Smooth muscle cell (in vitro differentiated cells): ENCODE measurements at regions not wholly inside any gene's neighbourhood (a gene's known extent, or its start where the extent isn't known, plus 50 kb on each side); places are given as distances from the start of the nearest gene placed in this dataset.

ENCODE experiments used
- DNase-seq: peaks from one replicate; lab custom pipeline; 2025; ENCODE audit not compliant: unreplicated experiment; lab: John Stamatoyannopoulos, UW
- H2AFZ ChIP-seq: fragments of 200-600 bp; sonication (generic); 2 replicates; pipeline ENCODE4 v1.6.0; 2016; ENCODE audit warnings: antibody characterized with exemption, low read depth, mild to moderate bottlenecking
- H3F3A ChIP-seq: fragments of 200-600 bp; sonication (generic); 2 replicates; pipeline ENCODE4 v1.6.0; 2017; ENCODE audit warnings: antibody characterized with exemption, low read depth
- H3K27ac ChIP-seq: fragments of 200-600 bp; sonication (generic); 2 replicates; pipeline ENCODE4 v1.5.1; 2016; ENCODE audit warnings: low read depth, mild to moderate bottlenecking
- H3K27me3 ChIP-seq: fragments of 200-600 bp; sonication (generic); 2 replicates; pipeline ENCODE4 v1.6.1; 2016; ENCODE audit warnings: low read depth, mild to moderate bottlenecking
- H3K36me3 ChIP-seq: fragments of 200-600 bp; sonication (generic); 2 replicates; pipeline ENCODE4 v1.5.1; 2016; ENCODE audit warnings: low read depth
- H3K4me1 ChIP-seq: fragments of 200-600 bp; sonication (generic); 2 replicates; pipeline ENCODE4 v1.5.1; 2016; ENCODE audit warnings: low read depth
- H3K4me2 ChIP-seq: fragments of 200-600 bp; sonication (generic); 2 replicates; pipeline ENCODE4 v1.6.0; 2016; ENCODE audit warnings: mild to moderate bottlenecking
- H3K4me3 ChIP-seq: fragments of 200-600 bp; sonication (generic); 2 replicates; pipeline ENCODE4 v1.5.1; 2016; ENCODE audit warnings: mild to moderate bottlenecking
- H3K79me2 ChIP-seq: fragments of 200-600 bp; sonication (generic); 2 replicates; pipeline ENCODE4 v1.6.0; 2016; ENCODE audit warnings: low read depth, mild to moderate bottlenecking
- H3K9ac ChIP-seq: fragments of 200-600 bp; sonication (generic); 2 replicates; pipeline ENCODE4 v1.6.0; 2016; ENCODE audit warnings: low read depth
- H3K9me3 ChIP-seq: fragments of 200-600 bp; sonication (generic); replicated peaks from 2 replicates; pipeline ENCODE4 v1.5.1; 2016; ENCODE audit warnings: low read depth
- H4K20me1 ChIP-seq: fragments of 200-600 bp; sonication (generic); 2 replicates; pipeline ENCODE4 v1.6.0; 2016; ENCODE audit warnings: low read depth
- WGBS: methylation state at CpG from one replicate; pipeline ENCODE4 v1.1.7; 2016; ENCODE audit warnings: low lambda C conversion rate; 5-methylcytosine and 5-hydroxymethylcytosine counted together
- TF ChIP-seq, protein P1 (sequence below): fragments of 200-600 bp; sonication (generic); IDR thresholded peaks from 2 replicates; pipeline ENCODE4 v1.5.1; 2017; ENCODE audit warnings: borderline replicate concordance, mild to moderate bottlenecking, antibody characterized with exemption; ENCODE audit not compliant: insufficient read depth, poor library complexity, severe bottlenecking

DNA sequence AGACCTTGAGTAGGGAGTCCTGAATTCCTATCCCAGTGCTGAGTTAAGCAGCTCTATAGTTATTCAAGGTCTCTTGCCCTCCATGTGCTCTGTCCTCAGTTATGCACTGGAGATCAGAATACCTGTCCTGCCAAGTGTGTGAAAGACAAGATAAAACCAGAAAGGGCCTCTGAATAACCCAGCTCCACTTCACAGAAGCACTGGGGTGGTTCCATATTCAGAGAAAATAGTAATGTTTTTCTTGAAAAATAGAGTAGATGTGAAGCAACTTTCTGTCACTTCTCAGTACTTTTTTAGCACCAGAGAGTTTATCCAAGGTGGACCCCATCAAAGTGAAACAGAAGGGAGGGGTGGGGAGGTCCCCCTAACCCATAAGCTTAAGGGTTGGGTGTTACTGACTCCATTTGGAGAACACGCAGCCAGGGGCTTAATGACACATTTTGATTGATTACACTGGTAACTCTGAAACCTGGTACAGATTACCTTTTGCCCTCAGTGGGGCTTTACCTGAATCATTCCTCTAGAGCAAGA is 509.8 kb upstream of the JARID2 start:
- Histone ChIP-seq H3K9ac (no peak overlapping the region), H3K36me3 (no peaks in the 10 kb centered on the region), H4K20me1 (no peaks in the 10 kb centered on the region), H3K4me2 (no peak overlapping the region), H3K4me1 (peaks cover 6% of the 10 kb centered on the region), H3K27me3 (no peaks in the 10 kb centered on the region), H2AFZ (no peak overlapping the region), H3K4me3 (no peak overlapping the region), H3K27ac (no peak overlapping the region), H3F3A (peaks cover 7% of the 10 kb centered on the region), H3K79me2 (no peaks in the 10 kb centered on the region), H3K9me3 (no peaks in the 10 kb centered on the region)
- TF ChIP-seq, protein P1, sequence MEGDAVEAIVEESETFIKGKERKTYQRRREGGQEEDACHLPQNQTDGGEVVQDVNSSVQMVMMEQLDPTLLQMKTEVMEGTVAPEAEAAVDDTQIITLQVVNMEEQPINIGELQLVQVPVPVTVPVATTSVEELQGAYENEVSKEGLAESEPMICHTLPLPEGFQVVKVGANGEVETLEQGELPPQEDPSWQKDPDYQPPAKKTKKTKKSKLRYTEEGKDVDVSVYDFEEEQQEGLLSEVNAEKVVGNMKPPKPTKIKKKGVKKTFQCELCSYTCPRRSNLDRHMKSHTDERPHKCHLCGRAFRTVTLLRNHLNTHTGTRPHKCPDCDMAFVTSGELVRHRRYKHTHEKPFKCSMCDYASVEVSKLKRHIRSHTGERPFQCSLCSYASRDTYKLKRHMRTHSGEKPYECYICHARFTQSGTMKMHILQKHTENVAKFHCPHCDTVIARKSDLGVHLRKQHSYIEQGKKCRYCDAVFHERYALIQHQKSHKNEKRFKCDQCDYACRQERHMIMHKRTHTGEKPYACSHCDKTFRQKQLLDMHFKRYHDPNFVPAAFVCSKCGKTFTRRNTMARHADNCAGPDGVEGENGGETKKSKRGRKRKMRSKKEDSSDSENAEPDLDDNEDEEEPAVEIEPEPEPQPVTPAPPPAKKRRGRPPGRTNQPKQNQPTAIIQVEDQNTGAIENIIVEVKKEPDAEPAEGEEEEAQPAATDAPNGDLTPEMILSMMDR = no peak
- 100% methylated on average over 1 of the region's 1 CpG for WGBS
- DNase-seq = no peak

DNA sequence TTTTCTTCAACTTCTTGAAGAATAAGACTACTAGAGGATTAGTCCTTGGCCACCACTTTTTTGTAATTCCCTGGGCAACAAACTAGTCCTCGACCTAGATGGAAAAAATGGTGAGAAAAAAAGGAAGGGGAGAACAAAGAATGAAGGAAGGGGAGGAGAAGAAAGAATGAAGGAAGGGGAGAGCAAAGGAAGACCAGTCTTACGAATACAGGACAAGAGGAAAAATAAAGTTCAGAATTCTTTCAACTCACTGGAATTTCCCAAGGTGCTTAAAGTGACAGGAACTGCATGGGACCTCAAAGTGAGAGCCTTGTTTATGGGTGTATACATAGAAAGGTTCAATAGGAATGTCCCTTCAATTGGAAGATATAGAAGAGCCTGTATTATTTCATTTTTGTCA is 509.3 kb upstream of the JARID2 start:
- WGBS = 87% methylated on average over 2 of the region's 2 CpGs
- Histone ChIP-seq H3K4me3 (no peak overlapping the region), H3K36me3 (no peaks in the 10 kb centered on the region), H3K9ac (no peak overlapping the region), H3F3A (peaks cover 7% of the 10 kb centered on the region), H3K9me3 (no peaks in the 10 kb centered on the region), H4K20me1 (no peaks in the 10 kb centered on the region), H3K27ac (no peak overlapping the region), H2AFZ (no peak overlapping the region), H3K4me2 (no peak overlapping the region), H3K4me1 (peaks cover 6% of the 10 kb centered on the region), H3K27me3 (no peaks in the 10 kb centered on the region), H3K79me2 (no peaks in the 10 kb centered on the region)
- no peak for DNase-seq
- TF ChIP-seq, protein P1 = no peak

DNA sequence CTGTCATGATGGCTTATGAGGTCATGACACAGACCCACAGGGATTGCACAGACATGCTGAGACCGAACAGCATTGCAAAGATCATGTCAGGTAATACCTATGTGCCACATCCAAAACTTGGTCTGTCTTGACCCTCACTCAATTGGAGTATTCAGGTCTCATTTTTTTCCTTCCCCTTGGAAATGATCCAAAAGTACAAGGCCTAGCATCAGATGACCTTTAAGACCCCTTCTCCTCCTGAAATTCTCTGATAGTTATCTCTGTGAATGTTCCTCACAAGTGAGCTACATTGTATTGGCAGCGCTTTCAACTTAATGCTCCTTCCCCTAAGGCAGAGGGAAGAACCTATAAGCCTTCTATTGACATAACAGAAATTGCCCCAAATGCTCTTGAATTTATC is 507.4 kb upstream of the JARID2 start:
- Histone ChIP-seq H3K9ac (no peak overlapping the region), H3F3A (peaks cover 7% of the 10 kb centered on the region), H3K36me3 (no peaks in the 10 kb centered on the region), H3K79me2 (no peaks in the 10 kb centered on the region), H4K20me1 (no peaks in the 10 kb centered on the region), H3K9me3 (no peaks in the 10 kb centered on the region), H3K4me3 (no peak overlapping the region), H3K27ac (no peak overlapping the region), H2AFZ (peak overlapping the region; percentile 14), H3K27me3 (no peaks in the 10 kb centered on the region), H3K4me2 (no peak overlapping the region), H3K4me1 (peaks cover 11% of the 10 kb centered on the region)
- TF ChIP-seq, protein P1 = no peak
- WGBS = 100% methylated on average over 2 of the region's 2 CpGs
- no peak for DNase-seq

DNA sequence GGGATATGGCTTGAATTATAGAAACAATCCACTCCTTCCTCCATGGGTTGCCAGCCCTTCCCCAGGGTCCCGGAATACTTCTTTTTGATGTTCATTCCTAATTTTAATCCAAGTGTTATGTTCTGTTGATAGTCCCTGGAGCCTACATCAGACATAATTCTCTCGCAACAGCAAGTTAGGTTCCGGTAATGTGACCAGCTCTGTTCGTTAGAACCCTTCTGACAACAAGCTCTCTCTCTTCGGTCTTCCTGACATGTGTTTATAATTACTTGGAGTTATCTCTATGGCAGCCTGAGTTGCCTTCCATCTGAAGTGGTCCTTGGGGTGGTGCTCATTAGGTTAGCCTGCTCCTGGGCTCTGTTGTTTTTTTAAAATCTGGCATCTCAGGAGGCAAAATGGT is 506.9 kb upstream of the JARID2 start:
- no peak overlapping the region for H3K27ac ChIP-seq
- H3K9ac ChIP-seq = no peak overlapping the region
- DNase-seq = no peak
- no peaks in the 10 kb centered on the region for H3K79me2 ChIP-seq
- H3K27me3 ChIP-seq = no peaks in the 10 kb centered on the region
- H3K4me3 ChIP-seq = no peak overlapping the region
- H3K36me3 ChIP-seq = no peaks in the 10 kb centered on the region
- H3F3A ChIP-seq = peaks cover 7% of the 10 kb centered on the region
- H4K20me1 ChIP-seq = no peaks in the 10 kb centered on the region
- 63% methylated on average over 5 of the region's 5 CpGs for WGBS
- H2AFZ ChIP-seq = peak overlapping the region; percentile 14
- peaks cover 11% of the 10 kb centered on the region for H3K4me1 ChIP-seq
- TF ChIP-seq, protein P1 = no peak
- H3K9me3 ChIP-seq = no peaks in the 10 kb centered on the region
- no peak overlapping the region for H3K4me2 ChIP-seq
